Liver (tissue), 7 donors: ENCODE measurements at regions not wholly inside any gene's neighbourhood (a gene's known extent, or its start where the extent isn't known, plus 50 kb on each side); places are given as distances from the start of the nearest gene placed in this dataset.

Experiments
- DNase-seq: peaks from one replicate; pipeline ENCODE4 v3.0.0-alpha.2; 2017; ENCODE audit warnings: low spot score
- H3K27ac ChIP-seq, 2 donors: one replicate each; pipeline ENCODE4 v1.7.0; 2013; ENCODE audit warnings: inconsistent platforms in 2 of 2, low read length in 2 of 2, control low read depth in 1 of 2, low read depth in 1 of 2, mild to moderate bottlenecking in 1 of 2
- H3K27me3 ChIP-seq, 4 donors: one replicate each; pipeline versions ENCODE4 v1.6.1 to v1.7.0; 2013; ENCODE audit warnings: low read length in 3 of 4, inconsistent platforms in 1 of 4, mild to moderate bottlenecking in 1 of 4, moderate library complexity in 1 of 4; ENCODE audit not compliant: control insufficient read depth in 4 of 4, insufficient read depth in 4 of 4
- H3K36me3 ChIP-seq, 4 donors: one replicate each; pipeline versions ENCODE4 v1.6.1 to v1.7.0; 2013; ENCODE audit warnings: low read length in 3 of 4, mild to moderate bottlenecking in 3 of 4, low read depth in 1 of 4, moderate library complexity in 1 of 4; ENCODE audit not compliant: control insufficient read depth in 4 of 4, insufficient read depth in 3 of 4
- H3K4me1 ChIP-seq, 4 donors: one replicate each; pipeline versions ENCODE4 v1.6.1 to v1.7.0; 2013; ENCODE audit warnings: low read length in 3 of 4, mild to moderate bottlenecking in 3 of 4, moderate library complexity in 1 of 4; ENCODE audit not compliant: control insufficient read depth in 4 of 4, insufficient read depth in 4 of 4
- H3K4me3 ChIP-seq, 3 donors: one replicate each; pipeline versions ENCODE4 v1.6.1 to v1.7.0; 2013; ENCODE audit warnings: low read length in 3 of 3, control low read depth in 1 of 3, low read depth in 1 of 3, mild to moderate bottlenecking in 1 of 3
- H3K9ac ChIP-seq, 2 donors: one replicate each; pipeline ENCODE4 v1.7.0; 2013; ENCODE audit warnings: low read length in 2 of 2, mild to moderate bottlenecking in 2 of 2, moderate library complexity in 2 of 2, control low read depth in 1 of 2, low read depth in 1 of 2
- H3K9me3 ChIP-seq, 4 donors: one replicate each; pipeline versions ENCODE4 v1.6.1 to v1.7.0; 2013; ENCODE audit warnings: low read length in 3 of 4; ENCODE audit not compliant: control insufficient read depth in 4 of 4
- EGR1 ChIP-seq, 2 donors: IDR thresholded peaks; 2 replicates each; pipeline ENCODE4 v1.6.1; 2016 to 2018; ENCODE audit warnings: antibody characterized with exemption in 2 of 2, low read depth in 2 of 2
- FOXA1 ChIP-seq: IDR thresholded peaks from 2 replicates; pipeline ENCODE4 v1.6.1; 2016; ENCODE audit warnings: antibody characterized with exemption
- FOXA2 ChIP-seq: IDR thresholded peaks from 2 replicates; pipeline ENCODE4 v1.6.1; 2016; ENCODE audit warnings: antibody characterized with exemption
- GABPA ChIP-seq, 2 donors: IDR thresholded peaks in 1 of 2; conservative IDR thresholded peaks in 1 of 2; 2 replicates each; pipeline ENCODE4 v1.6.1; 2016; ENCODE audit warnings: antibody characterized with exemption in 2 of 2, mild to moderate bottlenecking in 1 of 2, moderate library complexity in 1 of 2
- HNF4G ChIP-seq: IDR thresholded peaks from 2 replicates; pipeline ENCODE4 v1.6.1; 2016; ENCODE audit warnings: antibody characterized with exemption
- JUND ChIP-seq, 2 donors: IDR thresholded peaks; 2 replicates each; pipeline ENCODE4 v1.6.1; 2016; ENCODE audit warnings: antibody characterized with exemption in 2 of 2
- NR2F2 ChIP-seq: IDR thresholded peaks from 2 replicates; pipeline ENCODE4 v1.6.1; 2016; ENCODE audit warnings: antibody characterized with exemption
- RAD21 ChIP-seq, 2 donors: IDR thresholded peaks; 2 replicates each; pipeline ENCODE4 v1.6.1; 2016; ENCODE audit warnings: antibody characterized with exemption in 2 of 2, mild to moderate bottlenecking in 2 of 2
- RXRA ChIP-seq, 2 donors: IDR thresholded peaks; 2 replicates each; pipeline ENCODE4 v1.6.1; 2017 to 2018; ENCODE audit warnings: antibody characterized with exemption in 2 of 2, mild to moderate bottlenecking in 1 of 2
- SP1 ChIP-seq: IDR thresholded peaks from 2 replicates; pipeline ENCODE4 v1.6.1; 2018; ENCODE audit warnings: antibody characterized with exemption, mild to moderate bottlenecking
- TAF1 ChIP-seq: conservative IDR thresholded peaks from 2 replicates; pipeline ENCODE4 v1.6.1; 2016; ENCODE audit warnings: antibody characterized with exemption, mild to moderate bottlenecking
- YY1 ChIP-seq: IDR thresholded peaks from 2 replicates; pipeline ENCODE4 v1.6.1; 2016; ENCODE audit warnings: antibody characterized with exemption, mild to moderate bottlenecking
- WGBS: extraction: QIAGEN DNeasy Blood & Tissue Kit; methylation state at CpG from one replicate; pipeline ENCODE4 v1.1.7; 2013; 5-methylcytosine and 5-hydroxymethylcytosine counted together
- TF ChIP-seq, protein P1 (sequence below): IDR thresholded peaks from 2 replicates; pipeline ENCODE4 v1.6.1; 2016; ENCODE audit warnings: antibody characterized with exemption, mild to moderate bottlenecking
- TF ChIP-seq, protein P2 (sequence below): IDR thresholded peaks from 2 replicates; pipeline ENCODE4 v1.6.1; 2016; ENCODE audit warnings: antibody characterized with exemption
- TF ChIP-seq, protein P3 (sequence below): IDR thresholded peaks from 2 replicates; pipeline ENCODE4 v1.6.1; 2016; ENCODE audit warnings: antibody characterized with exemption
- donor health status: healthy.
- donor health status: healthy.
- donor health status: healthy.
- donor health status: healthy.

DNA sequence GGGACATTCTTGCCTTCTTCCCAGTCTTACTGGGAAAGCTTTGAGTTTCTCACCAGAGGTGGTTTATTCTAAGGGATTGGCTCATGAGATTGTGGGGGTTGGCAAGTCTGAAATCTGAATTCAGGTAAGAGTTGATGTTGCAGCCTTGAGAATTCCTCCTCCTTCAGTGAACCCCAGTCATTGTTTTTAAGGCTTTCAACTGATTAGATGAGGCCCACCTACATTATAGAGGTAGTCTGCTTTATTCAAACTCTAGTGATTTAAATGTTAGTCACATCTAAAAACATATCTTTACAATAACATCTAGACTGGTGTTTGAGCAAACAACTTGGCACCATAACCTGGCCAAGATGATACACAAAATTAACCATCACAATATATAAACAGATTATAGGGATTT is 156.5 kb upstream of the MED14 start:
- H3K27me3 ChIP-seq = no peaks in the 10 kb centered on the region
- no peak overlapping the region for H3K27ac ChIP-seq
- no peaks in the 10 kb centered on the region for H3K36me3 ChIP-seq
- TF ChIP-seq JUND (IDR thresholded peaks at IDR 0.05) (no peak), SP1 (no peak)
- H3K9me3 ChIP-seq = peaks cover 0 to 5% (median 2%) of the 10 kb centered on the region in 4 donors
- no peaks in the 10 kb centered on the region for H3K4me1 ChIP-seq
- H3K9ac ChIP-seq = no peak overlapping the region
- DNase-seq = no peak
- H3K4me3 ChIP-seq = no peak overlapping the region

DNA sequence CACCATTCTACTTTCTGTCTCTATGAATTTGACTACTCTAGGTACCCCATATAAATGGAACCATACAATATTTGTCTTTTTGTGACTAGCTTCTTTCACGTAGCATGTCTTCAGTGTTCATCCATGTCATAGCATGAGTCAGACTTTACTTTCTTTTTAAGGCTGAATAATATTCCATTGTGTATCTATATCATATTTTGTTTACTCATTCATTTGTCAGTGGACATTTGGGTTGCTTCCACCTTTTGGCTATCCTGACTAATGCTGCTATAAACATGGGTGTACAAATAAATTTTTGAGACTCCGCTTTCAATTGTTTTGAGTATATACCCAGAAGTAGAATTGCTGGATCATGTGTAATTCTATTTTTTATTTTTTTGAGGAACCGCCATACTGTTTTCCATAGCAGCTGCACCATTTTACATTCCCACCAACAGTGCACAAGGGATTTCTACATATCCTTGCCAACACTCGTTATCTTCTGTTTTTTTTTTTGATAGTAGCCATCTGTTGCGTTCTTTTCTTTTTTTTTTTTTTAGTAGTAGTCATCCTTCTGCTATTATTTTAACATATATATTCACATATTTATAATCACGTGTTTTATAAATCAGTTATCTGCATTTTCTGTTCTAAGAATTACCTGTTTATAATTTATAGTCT is 158.0 kb upstream of the MED14 start:
- H3K9me3 ChIP-seq = peaks cover 0 to 5% (median 2%) of the 10 kb centered on the region in 4 donors
- no peak for DNase-seq
- WGBS = 76% methylated on average over 6 of the region's 6 CpGs
- H3K27me3 ChIP-seq = no peaks in the 10 kb centered on the region
- no peak overlapping the region for H3K9ac ChIP-seq
- no peak overlapping the region for H3K27ac ChIP-seq
- no peak overlapping the region for H3K4me3 ChIP-seq
- TF ChIP-seq FOXA2 = no peak
- TF ChIP-seq, protein P1, sequence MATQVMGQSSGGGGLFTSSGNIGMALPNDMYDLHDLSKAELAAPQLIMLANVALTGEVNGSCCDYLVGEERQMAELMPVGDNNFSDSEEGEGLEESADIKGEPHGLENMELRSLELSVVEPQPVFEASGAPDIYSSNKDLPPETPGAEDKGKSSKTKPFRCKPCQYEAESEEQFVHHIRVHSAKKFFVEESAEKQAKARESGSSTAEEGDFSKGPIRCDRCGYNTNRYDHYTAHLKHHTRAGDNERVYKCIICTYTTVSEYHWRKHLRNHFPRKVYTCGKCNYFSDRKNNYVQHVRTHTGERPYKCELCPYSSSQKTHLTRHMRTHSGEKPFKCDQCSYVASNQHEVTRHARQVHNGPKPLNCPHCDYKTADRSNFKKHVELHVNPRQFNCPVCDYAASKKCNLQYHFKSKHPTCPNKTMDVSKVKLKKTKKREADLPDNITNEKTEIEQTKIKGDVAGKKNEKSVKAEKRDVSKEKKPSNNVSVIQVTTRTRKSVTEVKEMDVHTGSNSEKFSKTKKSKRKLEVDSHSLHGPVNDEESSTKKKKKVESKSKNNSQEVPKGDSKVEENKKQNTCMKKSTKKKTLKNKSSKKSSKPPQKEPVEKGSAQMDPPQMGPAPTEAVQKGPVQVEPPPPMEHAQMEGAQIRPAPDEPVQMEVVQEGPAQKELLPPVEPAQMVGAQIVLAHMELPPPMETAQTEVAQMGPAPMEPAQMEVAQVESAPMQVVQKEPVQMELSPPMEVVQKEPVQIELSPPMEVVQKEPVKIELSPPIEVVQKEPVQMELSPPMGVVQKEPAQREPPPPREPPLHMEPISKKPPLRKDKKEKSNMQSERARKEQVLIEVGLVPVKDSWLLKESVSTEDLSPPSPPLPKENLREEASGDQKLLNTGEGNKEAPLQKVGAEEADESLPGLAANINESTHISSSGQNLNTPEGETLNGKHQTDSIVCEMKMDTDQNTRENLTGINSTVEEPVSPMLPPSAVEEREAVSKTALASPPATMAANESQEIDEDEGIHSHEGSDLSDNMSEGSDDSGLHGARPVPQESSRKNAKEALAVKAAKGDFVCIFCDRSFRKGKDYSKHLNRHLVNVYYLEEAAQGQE = no peak
- no peak for TF ChIP-seq RXRA (IDR thresholded peaks at IDR 0.05)
- TF ChIP-seq RAD21 (IDR thresholded peaks at IDR 0.05) = no peak
- TF ChIP-seq EGR1 (IDR thresholded peaks at IDR 0.05; ENCODE audit: low read depth in 2 of 2) = no peak
- TF ChIP-seq, protein P2, sequence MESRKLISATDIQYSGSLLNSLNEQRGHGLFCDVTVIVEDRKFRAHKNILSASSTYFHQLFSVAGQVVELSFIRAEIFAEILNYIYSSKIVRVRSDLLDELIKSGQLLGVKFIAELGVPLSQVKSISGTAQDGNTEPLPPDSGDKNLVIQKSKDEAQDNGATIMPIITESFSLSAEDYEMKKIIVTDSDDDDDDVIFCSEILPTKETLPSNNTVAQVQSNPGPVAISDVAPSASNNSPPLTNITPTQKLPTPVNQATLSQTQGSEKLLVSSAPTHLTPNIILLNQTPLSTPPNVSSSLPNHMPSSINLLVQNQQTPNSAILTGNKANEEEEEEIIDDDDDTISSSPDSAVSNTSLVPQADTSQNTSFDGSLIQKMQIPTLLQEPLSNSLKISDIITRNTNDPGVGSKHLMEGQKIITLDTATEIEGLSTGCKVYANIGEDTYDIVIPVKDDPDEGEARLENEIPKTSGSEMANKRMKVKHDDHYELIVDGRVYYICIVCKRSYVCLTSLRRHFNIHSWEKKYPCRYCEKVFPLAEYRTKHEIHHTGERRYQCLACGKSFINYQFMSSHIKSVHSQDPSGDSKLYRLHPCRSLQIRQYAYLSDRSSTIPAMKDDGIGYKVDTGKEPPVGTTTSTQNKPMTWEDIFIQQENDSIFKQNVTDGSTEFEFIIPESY = no peak
- TF ChIP-seq, protein P3, sequence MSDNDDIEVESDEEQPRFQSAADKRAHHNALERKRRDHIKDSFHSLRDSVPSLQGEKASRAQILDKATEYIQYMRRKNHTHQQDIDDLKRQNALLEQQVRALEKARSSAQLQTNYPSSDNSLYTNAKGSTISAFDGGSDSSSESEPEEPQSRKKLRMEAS = no peak
- no peak for TF ChIP-seq TAF1
- no peak for TF ChIP-seq GABPA (IDR thresholded peaks at IDR 0.05 in 1 of 2, conservative IDR thresholded peaks at IDR 0.05 in 1 of 2)
- no peak for TF ChIP-seq FOXA1
- TF ChIP-seq HNF4G = no peak
- no peak for TF ChIP-seq YY1
- no peak for TF ChIP-seq JUND (IDR thresholded peaks at IDR 0.05)
- no peak for TF ChIP-seq NR2F2
- no peaks in the 10 kb centered on the region for H3K4me1 ChIP-seq
- no peaks in the 10 kb centered on the region for H3K36me3 ChIP-seq
